ENCODE measurements at regions not wholly inside any gene's neighbourhood (a gene's known extent, or its start where the extent isn't known, plus 50 kb on each side); places are given as distances from the start of the nearest gene placed in this dataset.
A peak's percentile ranks its signal among the peaks of the same experiment; 100 is the strongest.

DNA sequence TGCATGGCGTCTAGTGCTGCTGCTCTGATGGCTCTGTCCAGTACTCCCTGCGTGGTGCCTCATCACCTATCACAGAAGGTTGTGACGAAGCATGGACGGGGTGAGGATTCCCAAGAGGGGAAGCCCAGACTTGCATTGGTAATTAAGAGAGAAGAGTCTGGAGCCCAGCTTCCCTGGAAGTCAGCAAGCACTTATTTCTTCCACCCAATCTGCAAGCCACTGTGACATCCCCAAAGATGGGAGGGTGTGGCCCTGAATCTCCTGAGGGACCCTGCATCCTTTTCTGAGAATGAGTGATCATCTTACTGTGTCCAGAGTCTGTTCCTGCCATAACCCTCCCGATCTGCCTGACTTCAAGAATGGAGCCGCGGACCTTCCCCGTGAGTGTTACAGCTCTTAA is 166.7 kb downstream of the PTPN20 start:
- DNase-seq (ENCODE audit: low read depth, low spot score) = no peak

DNA sequence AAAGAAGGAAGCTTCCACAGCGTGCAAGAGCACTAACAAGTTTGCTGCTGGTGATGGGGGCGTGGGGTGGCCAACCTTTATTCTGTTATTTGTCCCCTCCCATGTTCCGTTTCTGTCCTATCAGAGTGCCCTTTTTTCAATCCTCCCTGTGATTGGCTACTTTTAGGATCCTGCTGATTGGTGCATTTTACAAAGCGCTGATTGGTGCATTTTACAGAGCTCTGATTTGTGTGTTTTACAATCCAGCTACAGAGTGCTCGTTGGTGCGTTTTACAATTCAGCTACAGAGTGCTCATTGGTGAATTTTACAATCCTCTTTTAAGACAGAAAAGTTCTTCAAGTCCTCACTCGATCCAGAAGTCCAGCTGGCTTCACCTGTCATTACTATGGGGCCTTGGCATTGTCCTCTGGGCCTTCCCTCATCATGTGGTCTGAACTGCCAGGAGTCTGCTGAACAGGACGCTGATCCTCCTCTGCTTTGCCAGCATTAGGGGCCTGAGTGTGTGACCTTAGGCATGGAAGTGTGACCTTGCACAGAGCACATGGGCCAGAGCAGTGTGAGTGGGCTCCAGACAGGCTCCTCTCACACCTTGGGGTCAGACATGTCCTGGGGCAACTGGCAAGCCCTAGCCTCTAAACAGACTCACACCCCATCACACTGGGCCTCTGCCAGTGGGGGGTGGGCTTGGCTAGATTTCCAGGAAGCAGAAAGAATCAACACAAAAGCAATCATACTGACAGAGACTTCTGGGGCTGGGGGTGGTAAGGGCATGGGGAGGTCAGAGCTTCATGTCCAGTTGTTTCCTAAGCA is 167.4 kb downstream of the PTPN20 start:
- DNase-seq (ENCODE audit: low read depth, low spot score) = no peak

DNA sequence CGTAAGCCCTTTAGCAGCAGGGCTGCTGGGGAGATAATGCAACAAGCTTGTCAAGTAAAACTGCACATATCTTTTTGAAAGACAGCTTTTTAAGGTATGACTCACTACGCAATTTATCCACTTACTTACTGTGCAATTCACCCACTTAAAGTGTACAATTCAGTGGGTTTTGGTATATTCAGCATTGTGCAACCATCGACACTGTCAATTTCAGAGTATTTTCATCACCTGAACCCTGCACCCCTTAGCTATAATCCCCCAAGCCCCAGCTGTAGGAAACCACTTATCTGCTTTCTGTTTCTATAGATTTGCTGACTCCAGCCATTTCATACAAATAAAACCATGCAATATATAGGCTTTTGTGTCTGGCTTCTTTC is 168.0 kb downstream of the PTPN20 start:
- peak; percentile 27 for DNase-seq (ENCODE audit: low read depth, low spot score)

DNA sequence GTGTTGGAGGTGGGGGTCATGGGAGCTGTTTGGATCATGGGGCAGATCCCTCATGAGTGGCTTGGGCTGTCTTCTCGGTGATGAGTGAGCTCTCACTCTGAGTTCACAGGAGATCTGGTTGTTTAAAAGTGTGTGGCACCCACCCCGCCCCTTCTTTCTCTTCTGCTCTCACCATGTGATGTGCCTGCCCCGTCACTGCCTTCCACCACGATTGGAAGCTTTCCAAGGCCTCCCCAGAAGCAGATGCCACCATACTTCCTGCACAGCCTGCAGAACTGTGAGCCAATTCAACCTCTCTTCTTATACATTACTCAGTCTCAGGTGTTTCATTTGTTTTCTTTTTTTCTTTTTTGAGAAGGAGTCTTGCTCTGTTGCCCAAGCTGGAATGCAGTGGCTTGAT is 170.0 kb downstream of the PTPN20 start:
- no peak for DNase-seq (ENCODE audit: low read depth, low spot score)

DNA sequence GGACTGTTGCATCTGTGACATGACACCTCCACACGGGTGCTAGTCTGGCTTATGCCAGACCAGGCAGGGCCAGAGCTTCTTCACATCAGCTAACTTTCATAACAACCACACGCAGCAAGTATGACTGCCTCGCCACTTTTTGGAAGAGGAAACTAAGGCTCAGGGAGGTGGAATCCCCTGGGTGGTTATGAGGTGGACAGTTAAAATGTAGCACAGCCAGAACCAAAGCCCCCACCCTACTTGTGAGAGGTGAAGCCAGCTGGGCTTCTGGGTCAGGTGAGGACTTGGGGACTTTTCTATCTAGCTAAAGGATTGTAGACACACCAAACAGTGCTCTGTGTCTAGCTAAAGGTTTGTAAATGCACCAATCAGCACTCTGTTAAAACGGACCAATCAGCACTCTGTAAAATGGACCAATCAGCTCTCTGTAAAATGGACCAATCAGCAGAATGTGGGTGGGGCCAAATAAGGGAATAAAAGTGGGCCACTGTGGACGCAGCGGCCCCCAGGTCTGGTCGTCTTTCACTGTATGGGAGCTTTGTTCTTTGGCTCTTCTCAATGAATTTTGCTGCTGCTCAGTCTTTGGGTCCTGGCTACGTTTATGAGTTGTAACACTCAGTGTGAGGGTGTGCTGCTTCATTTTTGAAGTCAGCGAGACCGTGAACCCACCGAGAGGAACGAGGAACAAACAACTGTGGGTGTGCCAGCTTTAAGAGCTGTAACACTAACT is 171.0 kb downstream of the PTPN20 start:
- no peak for DNase-seq (ENCODE audit: low read depth, low spot score)

DNA sequence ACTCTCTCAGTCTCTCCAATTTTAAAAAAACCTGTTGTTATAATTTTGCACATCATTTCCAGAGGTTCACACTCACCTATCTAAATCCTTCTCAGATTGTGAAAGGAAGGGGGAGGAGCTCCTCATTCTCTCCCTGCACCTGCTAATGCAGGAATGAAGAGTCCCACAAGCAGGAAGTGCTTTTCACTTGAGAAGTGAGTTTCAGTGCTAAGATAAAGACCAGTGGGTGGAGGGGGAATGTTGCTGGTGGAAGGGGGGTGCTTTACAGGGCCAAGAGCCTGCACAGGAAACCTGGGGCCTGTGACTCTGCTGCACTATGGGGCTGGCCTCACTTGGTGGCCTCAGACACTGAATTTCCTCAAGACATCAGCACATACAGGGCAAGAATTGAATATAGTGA is 176.4 kb downstream of the PTPN20 start:
- no peak for DNase-seq (ENCODE audit: low read depth, low spot score)

DNA sequence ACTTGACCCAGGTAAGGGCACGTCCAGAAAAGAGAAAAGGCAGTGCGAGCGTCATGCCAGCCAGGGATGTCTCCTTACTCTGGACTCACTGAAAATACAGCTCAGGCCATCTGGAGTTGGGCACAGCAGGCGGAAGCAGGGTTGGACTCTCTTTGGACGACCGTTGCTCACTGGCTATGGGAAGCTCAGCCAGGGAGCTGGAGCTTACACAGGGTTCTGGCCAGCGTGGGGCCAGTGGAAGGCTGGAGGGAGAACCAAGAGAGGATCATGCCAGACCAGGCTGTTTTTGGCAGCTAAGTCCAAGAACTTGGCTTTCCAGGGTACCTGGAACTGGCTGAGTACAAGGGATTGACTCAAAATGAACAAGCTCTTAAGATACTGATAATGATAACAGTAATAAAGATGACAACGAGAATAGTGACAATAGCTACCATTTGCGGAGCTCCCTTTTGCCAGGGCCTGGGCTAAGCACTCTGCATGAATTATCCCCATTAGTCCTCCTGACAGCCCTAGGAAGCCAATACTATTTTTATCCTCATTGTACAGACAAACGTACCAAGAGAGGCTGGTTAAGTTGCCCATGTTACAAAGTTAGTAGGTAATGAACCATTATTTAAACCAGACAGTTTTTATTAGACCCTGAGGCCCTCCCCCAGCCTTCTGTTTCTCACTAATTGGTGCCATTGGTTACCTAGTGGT is 177.6 kb downstream of the PTPN20 start:
- peak; percentile 5 for DNase-seq (ENCODE audit: low read depth, low spot score)

DNA sequence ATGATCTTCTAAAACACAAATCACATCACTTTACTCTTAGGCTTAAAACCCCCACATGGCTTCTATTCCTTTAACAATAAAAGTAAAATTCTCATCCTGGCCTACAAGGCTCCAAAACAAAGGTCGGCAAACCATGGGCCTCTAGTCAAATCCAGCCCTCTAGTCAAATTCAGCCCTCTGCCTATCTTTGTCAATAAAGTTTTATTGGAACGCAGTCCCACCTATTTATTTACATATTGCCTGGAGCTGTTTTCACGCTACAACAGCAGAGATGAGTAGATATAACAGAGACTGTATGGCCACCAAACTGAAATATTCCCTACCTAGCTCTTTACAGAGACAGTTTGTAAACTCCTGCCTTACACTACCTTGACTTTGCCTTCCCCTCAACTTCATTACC is 178.8 kb downstream of the PTPN20 start:
- no peak for DNase-seq (ENCODE audit: low read depth, low spot score)

DNA sequence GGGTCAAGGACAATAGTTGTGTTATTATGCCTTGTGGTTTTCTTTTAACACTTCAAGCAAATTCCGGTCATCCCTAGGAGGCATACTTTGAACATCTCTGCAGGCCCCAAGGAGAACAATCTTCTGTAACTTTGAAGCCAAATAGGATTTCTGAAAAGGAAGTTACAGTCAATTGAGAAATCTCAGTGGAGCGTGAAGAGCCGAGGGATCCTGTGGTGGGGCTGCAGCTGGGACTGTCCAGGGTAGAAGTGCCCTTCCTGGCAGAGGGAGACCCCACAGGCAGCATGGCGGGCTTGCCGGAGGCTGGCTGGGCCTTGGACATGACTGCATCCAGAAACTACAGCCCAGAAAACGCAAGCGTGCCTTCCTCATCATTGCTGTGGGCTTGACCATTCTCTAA is 179.7 kb downstream of the PTPN20 start:
- DNase-seq (ENCODE audit: low read depth, low spot score) = no peak

DNA sequence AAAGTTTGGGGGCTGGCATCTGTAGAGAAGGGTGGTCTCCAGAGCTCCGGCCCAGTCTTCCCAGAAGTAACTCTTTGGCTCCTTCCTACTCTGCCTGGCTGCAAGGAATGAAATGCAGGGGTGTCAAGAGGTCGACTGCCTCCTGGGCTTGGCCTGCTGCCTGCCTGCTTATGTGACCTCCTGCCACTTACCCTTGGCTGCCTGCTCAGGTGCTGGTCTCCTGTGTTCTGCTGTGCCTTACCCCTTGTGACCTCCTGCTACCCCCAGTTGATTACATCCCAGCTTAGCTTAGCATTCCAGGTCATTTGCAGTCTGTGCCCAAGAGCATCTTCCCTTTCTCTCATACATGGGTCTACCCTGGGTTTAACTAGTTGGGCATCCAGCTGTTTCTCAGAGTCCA is 180.2 kb downstream of the PTPN20 start:
- no peak for DNase-seq (ENCODE audit: low read depth, low spot score)

DNA sequence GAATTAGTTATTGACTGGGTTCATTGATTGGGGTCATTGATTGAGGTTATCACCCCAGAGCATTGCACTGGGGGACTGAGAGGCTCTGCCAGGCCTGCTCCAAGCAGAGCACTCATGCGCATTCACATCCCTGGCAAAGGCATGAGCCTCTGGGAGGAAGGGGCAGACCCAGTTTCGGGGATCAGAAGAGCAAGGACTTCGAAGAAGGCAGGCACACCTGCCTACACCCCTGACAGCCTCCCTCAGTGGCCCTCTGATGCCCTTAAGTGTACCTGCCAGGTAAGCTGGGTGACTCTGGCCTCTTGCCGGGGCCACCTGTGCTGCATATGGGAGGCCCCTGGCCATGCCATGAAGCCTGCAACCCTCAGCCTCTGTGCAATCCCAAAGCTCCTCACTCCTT is 181.1 kb downstream of the PTPN20 start:
- no peak for DNase-seq (ENCODE audit: low read depth, low spot score)

DNA sequence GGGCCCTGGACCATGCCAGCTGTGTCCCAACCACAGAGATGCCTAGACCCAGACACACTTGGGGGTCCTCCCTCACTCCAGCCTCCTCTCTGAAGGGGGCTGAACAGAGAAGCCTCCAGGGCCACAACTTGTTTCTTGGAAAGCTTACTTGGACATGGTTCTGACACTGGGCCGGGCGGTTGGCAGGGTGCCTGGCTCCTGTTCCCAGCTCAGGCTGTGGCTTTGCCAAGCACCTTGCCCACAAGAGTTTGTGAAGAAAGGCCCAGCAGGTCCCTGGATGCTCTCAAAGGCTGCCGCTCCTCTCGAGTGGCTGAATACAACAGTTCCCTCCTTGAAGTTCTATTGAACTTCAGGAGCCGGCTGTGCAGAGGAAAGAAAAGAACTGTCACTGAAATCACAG is 181.6 kb downstream of the PTPN20 start:
- DNase-seq (ENCODE audit: low read depth, low spot score) = peak; percentile 39

DNA sequence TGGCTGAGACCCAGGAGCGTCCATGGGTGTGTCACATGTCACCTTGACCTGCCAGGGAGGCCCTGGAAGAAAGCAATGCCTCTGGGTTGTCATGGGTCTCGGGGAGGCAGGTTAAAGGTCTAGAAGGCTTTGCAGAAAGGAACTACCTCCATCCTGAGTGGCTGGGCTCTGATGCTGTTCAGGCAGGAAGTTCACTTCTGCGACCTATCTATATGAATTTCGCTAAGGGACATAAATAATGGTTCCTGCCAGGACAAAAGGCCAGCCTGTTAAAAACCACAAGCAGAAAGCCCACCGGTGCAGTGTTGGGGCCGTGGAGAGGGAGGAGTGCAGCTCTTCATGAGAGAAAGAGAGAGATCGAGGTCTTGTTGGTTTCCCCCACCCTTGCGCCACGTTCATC is 182.9 kb downstream of the PTPN20 start:
- no peak for DNase-seq (ENCODE audit: low read depth, low spot score)

DNA sequence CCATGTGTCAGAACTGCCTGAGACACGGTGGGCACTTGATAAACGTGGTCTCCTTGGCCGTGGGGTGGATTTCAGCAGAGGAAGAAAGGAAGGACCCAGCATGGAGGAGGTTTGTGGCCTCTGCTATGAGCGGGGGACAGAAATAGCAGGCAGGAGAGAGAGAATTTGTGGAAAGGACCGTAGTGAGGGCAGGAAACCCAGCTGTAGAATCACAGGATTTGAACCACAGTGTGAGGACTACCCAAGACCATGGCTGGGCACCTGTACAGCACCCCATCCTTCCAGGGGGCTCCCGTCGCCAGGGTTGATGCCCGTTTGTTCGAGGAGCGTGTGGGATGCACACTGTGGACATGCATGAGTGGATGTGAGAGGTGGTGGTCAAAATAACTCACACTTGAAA is 183.4 kb downstream of the PTPN20 start:
- DNase-seq (ENCODE audit: low read depth, low spot score) = no peak

DNA sequence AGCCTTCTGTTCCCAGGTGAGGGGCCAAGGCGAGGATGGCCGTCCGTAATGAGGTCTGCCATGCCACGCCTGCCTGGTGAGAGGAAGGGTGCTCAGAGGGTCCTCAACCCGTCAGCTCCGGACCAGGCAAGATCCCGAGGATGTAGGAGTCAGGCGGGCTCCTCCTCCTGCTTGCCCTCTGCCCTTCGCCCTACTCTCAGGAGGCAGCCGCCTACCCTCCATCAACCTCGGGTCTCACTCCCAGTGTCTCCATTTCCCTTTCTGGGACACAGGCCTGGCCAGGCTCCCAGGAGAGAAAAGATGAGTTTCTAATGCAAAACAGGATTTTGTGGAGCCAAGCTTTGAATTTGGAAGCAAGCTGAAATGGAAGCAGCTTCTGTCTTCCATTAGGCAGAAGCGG is 184.0 kb downstream of the PTPN20 start:
- DNase-seq (ENCODE audit: low read depth, low spot score) = no peak

DNA sequence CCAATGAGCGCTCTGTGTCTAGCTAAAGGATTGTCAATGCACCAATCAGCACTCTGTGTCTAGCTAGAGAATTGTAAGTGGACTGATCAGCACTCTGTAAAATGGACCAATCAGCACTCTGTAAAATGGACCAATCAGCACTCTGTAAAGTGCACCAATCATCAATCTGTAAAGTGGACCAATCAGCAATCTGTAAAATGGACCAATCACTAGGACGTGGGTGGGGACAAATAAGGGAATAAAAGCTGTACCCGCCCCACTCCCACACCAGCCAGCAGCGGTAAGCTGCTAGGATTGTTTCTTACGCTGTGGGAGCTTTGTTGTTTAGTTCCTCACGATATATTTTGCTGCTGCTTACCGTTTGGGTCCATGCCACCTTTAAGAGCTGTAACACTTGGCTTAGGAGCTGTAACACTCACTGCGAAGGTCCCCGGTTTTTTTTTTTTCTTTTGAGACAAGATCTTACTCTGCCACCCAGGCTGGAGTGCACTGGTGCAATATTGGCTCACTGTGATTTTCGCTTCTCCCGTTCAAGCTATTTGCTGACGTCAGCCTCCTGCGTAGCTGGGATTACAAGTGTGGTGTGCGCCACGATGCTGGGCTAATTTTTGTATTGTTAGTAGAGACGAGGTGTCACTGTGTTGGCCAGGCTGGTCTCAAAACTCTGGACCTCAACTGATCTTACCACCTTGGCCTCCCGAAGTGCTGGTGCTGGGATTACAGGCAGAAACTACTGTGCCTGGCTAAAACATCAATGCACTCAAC is 184.8 kb downstream of the PTPN20 start:
- DNase-seq (ENCODE audit: low read depth, low spot score) = no peak

DNA sequence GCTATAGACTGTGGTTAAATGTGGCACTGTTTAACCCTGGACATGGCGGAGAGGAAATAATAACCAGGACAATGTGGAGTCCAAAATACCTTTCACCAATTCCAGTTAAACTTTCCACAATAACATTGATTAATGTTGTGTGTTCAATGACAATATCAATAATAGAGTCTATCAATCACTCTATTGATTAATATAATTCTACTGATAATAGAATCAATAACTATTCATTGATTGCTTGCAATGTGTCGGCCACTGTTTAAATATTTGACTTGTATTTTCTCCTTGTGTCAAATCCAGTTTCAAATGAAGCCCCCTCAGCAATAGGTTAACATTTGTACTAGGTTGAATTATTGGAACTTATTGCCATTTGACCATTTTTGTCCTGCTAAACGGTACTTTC is 187.0 kb downstream of the PTPN20 start:
- no peak for DNase-seq (ENCODE audit: low read depth, low spot score)

DNA sequence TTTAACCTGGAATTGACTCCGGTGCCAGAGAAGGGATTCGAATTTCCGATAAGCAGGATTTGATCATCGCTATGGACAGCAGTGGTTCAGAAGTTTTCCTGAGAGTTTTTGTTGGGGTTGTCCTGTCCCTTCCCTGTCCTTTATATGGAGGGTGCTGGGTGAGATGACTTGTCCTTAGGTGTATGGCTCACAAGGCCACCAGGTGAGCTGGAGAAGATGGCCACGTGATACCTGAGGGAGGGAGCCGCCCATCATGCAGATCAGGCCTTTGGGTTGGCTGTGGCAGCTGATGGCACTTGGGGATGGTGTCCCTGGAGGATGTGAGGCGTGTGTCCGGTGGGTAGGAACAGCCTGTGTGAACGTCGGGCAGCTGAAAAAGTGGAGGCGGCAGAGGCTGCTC is 187.7 kb downstream of the PTPN20 start:
- DNase-seq (ENCODE audit: low read depth, low spot score) = no peak

DNA sequence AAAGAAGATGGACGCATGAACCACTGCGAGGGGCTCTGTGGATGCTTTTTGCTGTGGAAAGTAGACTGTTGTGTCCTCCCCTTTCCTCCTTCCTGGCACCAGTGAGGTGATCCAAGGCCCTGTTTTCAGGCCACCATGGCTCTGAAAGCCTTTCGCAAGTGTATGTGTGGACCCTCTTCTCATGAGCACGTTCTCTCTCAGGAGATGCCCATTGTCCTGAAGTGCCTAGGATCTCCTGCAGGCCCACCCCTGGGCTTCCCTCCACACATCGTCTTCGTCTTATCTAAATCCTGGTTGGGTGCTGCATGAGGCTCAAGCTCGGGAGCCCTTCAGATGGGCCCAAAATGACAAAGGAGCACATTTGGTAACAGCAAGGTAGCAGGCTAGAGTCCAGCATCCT is 188.2 kb downstream of the PTPN20 start:
- no peak for DNase-seq (ENCODE audit: low read depth, low spot score)

DNA sequence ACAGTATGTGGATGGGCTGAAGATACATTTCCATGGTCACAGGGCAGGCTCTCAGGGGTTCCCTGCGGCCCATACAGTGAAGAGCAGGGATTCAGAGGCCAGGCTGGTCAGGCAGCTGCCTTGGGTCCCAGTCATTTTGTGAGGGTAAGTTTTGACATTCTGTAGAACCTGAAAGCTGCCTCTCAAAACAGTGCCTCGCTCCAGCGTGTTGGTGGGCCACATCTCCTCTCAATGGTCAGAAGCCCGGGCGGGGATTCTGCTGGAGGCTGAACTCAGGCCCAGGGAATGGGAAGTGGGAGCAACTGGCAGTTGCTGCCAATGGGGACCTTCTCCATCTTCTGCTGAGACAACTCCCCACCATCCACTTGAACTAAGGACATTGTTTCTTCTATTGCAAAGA is 190.0 kb downstream of the PTPN20 start:
- DNase-seq (ENCODE audit: low read depth, low spot score) = no peak

DNA sequence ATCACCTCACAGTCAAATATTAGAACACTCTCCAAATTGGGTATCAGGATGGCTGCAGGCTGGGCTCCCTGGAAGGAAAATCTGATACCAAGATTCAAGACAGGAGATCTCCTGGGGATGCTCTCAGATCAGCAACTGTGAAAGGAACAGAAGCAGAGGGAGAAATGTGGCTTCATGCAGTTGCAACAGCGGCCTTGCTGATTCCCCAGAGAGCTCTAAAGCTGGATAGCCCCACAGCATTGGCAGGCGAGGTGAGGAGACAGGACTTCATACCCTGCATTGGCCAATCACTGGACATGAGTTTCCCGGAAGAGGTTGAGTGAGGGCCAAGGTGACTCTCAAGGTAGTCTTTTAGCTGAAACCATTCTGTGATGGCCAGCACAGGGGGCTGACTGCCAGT is 190.6 kb downstream of the PTPN20 start:
- no peak for DNase-seq (ENCODE audit: low read depth, low spot score)

DNA sequence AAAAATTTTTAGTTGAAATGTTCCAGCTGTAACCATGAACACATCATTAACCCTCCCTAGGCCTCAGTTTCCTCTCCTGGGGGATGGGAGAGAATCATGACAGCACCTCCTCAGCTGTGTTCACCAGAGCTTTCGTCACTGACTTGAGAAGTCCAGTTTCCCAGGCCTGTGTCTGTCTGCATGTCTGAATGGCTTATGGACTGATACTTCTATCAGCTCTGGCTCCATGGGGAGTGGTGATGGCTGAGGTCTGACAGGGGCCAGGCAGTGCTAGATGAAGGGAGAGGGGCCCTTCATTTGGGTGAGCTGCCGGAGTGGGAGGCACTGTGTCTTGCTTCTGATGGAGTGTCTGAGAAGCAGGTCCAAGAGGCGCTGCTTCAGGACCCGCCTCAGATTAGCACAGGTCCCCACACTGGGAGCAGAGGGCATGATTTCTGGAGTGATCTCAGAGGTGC is 192.9 kb downstream of the PTPN20 start:
- no peak for DNase-seq (ENCODE audit: low read depth, low spot score)
